ENCODE measurements at regions not wholly inside any gene's neighbourhood (a gene's known extent, or its start where the extent isn't known, plus 50 kb on each side); places are given as distances from the start of the nearest gene placed in this dataset.

- no peak for TF ChIP-seq CTCF (conservative IDR thresholded peaks at IDR 0.05)
- no peak for TF ChIP-seq ZFX (IDR thresholded peaks at IDR 0.05)
Measured at GRCh38 chr20:7822772-7823171, 117.5 kb downstream of the HAO1 start.
